SK-N-SH (cell line): ENCODE measurements at regions not wholly inside any gene's neighbourhood (a gene's known extent, or its start where the extent isn't known, plus 50 kb on each side); places are given as distances from the start of the nearest gene placed in this dataset.

Experiments used
- CTCF ChIA-PET: fragments of 300-600, 350-600 bp; formaldehyde crosslinking; extraction: SDS; loops from one replicate; lab custom pipeline; 2021; lab: Yijun Ruan, JAX
- POLR2A ChIA-PET: fragments of 350-600 bp; sonication (Branson Sonifier 250); formaldehyde crosslinking; extraction: SDS; loops from one replicate; lab custom pipeline; 2020; ENCODE audit warnings: antibody characterized with exemption, inconsistent platforms; lab: Yijun Ruan, JAX
- DNase-seq: peaks from one replicate; pipeline ENCODE4 v3.0.0; 2012
- H2AFZ ChIP-seq: fragments of 200-600 bp; sonication (generic); 2 replicates; pipeline ENCODE4 v1.8.1; 2016; ENCODE audit warnings: antibody characterized with exemption, mild to moderate bottlenecking, low read depth
- H3F3A ChIP-seq: fragments of 200-600 bp; sonication (generic); replicated peaks from 2 replicates; pipeline ENCODE3; 2016; ENCODE audit warnings: antibody characterized with exemption, mild to moderate bottlenecking; ENCODE audit not compliant: insufficient read depth
- H3K27ac ChIP-seq, 2 experiments: fragments of 200-500 bp in 1 of 2; fragments of 200-600 bp in 1 of 2; sonication (Bioruptor generic) in 1 of 2; sonication (generic), shearing (Covaris generic) in 1 of 2; 2 replicates each; pipeline versions ENCODE4 v1.5.1 to v1.6.1; 2014 to 2016; ENCODE audit warnings: low read depth in 2 of 2, inconsistent platforms in 1 of 2, low read length in 1 of 2, mild to moderate bottlenecking in 1 of 2, mixed read lengths in 1 of 2
- H3K27me3 ChIP-seq: fragments of 200-600 bp; sonication (generic), shearing (Covaris generic); 2 replicates; pipeline ENCODE4 v1.6.1; 2016; ENCODE audit warnings: mixed run types; ENCODE audit not compliant: insufficient read depth
- H3K36me3 ChIP-seq, 2 experiments: fragments of 200-500 bp in 1 of 2; fragments of 200-600 bp in 1 of 2; sonication (Bioruptor generic) in 1 of 2; sonication (generic) in 1 of 2; replicated peaks in 1 of 2; 2 replicates each; pipeline versions ENCODE3 to v1.5.1; 2014 to 2016; ENCODE audit warnings: low read length in 1 of 2, mild to moderate bottlenecking in 1 of 2; ENCODE audit not compliant: insufficient read depth in 2 of 2, control insufficient read depth in 1 of 2
- H3K4me1 ChIP-seq, 2 experiments: fragments of 200-500 bp in 1 of 2; fragments of 200-600 bp in 1 of 2; sonication (Bioruptor generic) in 1 of 2; sonication (generic), shearing (Covaris generic) in 1 of 2; 2 replicates each; pipeline versions ENCODE4 v1.5.1 to v1.6.1; 2014 to 2016; ENCODE audit warnings: low read depth in 1 of 2, low read length in 1 of 2, mixed run types in 1 of 2; ENCODE audit not compliant: insufficient read depth in 2 of 2, control insufficient read depth in 1 of 2
- H3K4me2 ChIP-seq: fragments of 200-600 bp; sonication (generic), shearing (Covaris generic); 2 replicates; pipeline ENCODE4 v1.6.1; 2017; ENCODE audit warnings: mixed run types
- H3K4me3 ChIP-seq, 2 experiments: fragments of 200-500 bp in 1 of 2; fragments of 200-600 bp in 1 of 2; sonication (Bioruptor generic) in 1 of 2; sonication (generic), shearing (Covaris generic) in 1 of 2; 2 replicates each; pipeline versions ENCODE4 v1.5.1 to v1.8.1; 2014 to 2016; ENCODE audit warnings: low read depth in 2 of 2, inconsistent platforms in 1 of 2, low read length in 1 of 2, mild to moderate bottlenecking in 1 of 2, mixed read lengths in 1 of 2, moderate library complexity in 1 of 2
- H3K79me2 ChIP-seq: fragments of 200-600 bp; sonication (generic); 2 replicates; pipeline ENCODE4 v1.8.1; 2017; ENCODE audit warnings: mild to moderate bottlenecking; ENCODE audit not compliant: insufficient read depth
- H3K9ac ChIP-seq: fragments of 200-600 bp; sonication (generic); 2 replicates; pipeline ENCODE4 v1.6.1; 2017; ENCODE audit warnings: mixed run types
- H3K9me2 ChIP-seq: fragments of 200-600 bp; sonication (generic); 2 replicates; pipeline ENCODE4 v1.6.1; 2017; ENCODE audit warnings: mixed run types
- H3K9me3 ChIP-seq: fragments of 200-600 bp; sonication (generic); 2 replicates; pipeline ENCODE4 v1.6.1; 2017; ENCODE audit warnings: mixed run types, mild to moderate bottlenecking, moderate library complexity
- H4K20me1 ChIP-seq: fragments of 200-600 bp; sonication (generic); 2 replicates; pipeline ENCODE4 v1.6.1; 2017; ENCODE audit warnings: mild to moderate bottlenecking, mixed run types; ENCODE audit not compliant: insufficient read depth
- EP300 ChIP-seq, 2 experiments: IDR thresholded peaks; 2 replicates each; pipeline versions ENCODE4 v1.4.0 to v1.6.1; 2012; ENCODE audit warnings: borderline replicate concordance in 1 of 2, low read depth in 1 of 2, low read length in 1 of 2
- FOSL2 ChIP-seq: IDR thresholded peaks from 2 replicates; pipeline ENCODE4 v1.4.0; 2012; ENCODE audit warnings: low read depth, mild to moderate bottlenecking, moderate library complexity, borderline replicate concordance
- FOXJ3 ChIP-seq: sonication (generic); formaldehyde crosslinking; IDR thresholded peaks from 2 replicates; pipeline ENCODE4 v1.5.1; 2020; ENCODE audit warnings: mild to moderate bottlenecking, missing genetic modification reagents
- JUND ChIP-seq: IDR thresholded peaks from 2 replicates; pipeline ENCODE4 v1.4.0; 2012
- MEF2A ChIP-seq: IDR thresholded peaks from 2 replicates; pipeline ENCODE4 v1.4.0; 2012; ENCODE audit warnings: low read depth, borderline replicate concordance
- NFIC ChIP-seq: IDR thresholded peaks from 2 replicates; pipeline ENCODE4 v1.4.0; 2012; ENCODE audit warnings: borderline replicate concordance
- RXRA ChIP-seq: IDR thresholded peaks from 2 replicates; pipeline ENCODE4 v1.4.0; 2012; ENCODE audit warnings: low read depth, mild to moderate bottlenecking, borderline replicate concordance
- TCF12 ChIP-seq: IDR thresholded peaks from 2 replicates; pipeline ENCODE4 v1.4.0; 2012
- TEAD4 ChIP-seq: IDR thresholded peaks from 2 replicates; pipeline ENCODE4 v1.4.0; 2012; ENCODE audit warnings: mild to moderate bottlenecking, borderline replicate concordance; ENCODE audit not compliant: insufficient read depth
- WGBS: methylation state at CpG from one replicate; pipeline ENCODE4 v1.1.6; 2017; ENCODE audit warnings: low lambda C conversion rate; 5-methylcytosine and 5-hydroxymethylcytosine counted together
- TF ChIP-seq, protein P1 (sequence below): IDR thresholded peaks from 2 replicates; pipeline ENCODE4; 2012
- TF ChIP-seq, protein P2 (sequence below): IDR thresholded peaks from 2 replicates; pipeline ENCODE4 v1.4.0; 2012; ENCODE audit warnings: low read depth, borderline replicate concordance
- TF ChIP-seq, protein P3 (sequence below): IDR thresholded peaks from 2 replicates; pipeline ENCODE4 v1.4.0; 2012; ENCODE audit warnings: low read depth

DNA sequence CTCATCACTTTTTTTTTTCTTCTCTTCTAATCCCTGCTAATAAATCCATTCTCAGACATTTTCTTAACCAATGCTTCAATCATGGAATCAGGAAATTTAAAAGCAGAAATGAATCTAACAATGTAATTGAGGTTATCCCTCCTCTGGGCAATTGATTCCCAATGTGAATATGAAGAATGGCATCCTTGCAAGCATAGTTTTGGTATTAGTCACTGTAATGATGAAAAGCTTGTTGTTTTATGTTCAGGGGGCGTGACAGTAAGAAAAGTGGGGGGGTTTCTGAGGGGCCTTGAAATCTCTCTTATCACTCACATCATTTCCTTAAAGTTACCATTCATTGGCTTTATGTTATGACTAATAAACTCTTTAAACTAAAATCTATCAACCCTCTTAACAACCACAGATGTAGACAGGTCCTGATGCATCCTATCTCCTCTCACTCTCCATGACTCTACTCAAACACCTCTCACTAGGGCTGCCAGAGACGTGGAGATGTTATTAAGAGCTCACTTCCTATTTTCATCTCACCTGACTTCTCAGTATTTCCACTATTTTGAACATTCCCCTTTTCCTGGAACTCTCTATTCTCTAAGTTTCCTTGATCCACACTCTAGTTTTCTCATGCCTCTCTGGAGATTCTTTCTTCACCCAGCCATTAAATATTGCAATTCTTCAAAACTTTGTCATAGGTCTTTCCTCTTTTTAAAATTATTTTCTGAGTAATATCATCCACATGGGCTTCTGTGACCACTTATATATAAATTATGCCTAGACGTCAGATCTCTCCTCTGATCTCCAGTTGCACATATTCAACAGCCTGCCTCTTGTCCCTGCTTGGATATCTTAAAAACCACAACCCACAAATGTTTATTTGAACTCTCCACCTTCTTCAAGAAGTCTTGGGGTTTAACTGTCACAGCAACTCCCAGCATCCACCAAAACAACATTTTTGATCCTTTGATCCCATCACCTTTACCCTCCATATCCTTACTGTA is 332.9 kb downstream of the CDH2 start (continued):
- TF ChIP-seq TCF12, result peak; percentile 73
- peak; percentile 82 for TF ChIP-seq FOSL2

- TF ChIP-seq TCF12, result peak; percentile 81
- TF ChIP-seq JUND, result peak; percentile 78
- no peak for TF ChIP-seq FOXJ3
- TF ChIP-seq FOSL2, result peak; percentile 83
- TF ChIP-seq, protein P1, sequence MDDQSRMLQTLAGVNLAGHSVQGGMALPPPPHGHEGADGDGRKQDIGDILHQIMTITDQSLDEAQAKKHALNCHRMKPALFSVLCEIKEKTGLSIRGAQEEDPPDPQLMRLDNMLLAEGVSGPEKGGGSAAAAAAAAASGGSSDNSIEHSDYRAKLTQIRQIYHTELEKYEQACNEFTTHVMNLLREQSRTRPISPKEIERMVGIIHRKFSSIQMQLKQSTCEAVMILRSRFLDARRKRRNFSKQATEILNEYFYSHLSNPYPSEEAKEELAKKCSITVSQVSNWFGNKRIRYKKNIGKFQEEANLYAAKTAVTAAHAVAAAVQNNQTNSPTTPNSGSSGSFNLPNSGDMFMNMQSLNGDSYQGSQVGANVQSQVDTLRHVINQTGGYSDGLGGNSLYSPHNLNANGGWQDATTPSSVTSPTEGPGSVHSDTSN, result peak; percentile 56; the same call in 1 of the 2 replicates
- peak; percentile 90 for TF ChIP-seq MEF2A
- peak; percentile 64; the same call in 1 of the 2 replicates for TF ChIP-seq TEAD4
- TF ChIP-seq, protein P2, sequence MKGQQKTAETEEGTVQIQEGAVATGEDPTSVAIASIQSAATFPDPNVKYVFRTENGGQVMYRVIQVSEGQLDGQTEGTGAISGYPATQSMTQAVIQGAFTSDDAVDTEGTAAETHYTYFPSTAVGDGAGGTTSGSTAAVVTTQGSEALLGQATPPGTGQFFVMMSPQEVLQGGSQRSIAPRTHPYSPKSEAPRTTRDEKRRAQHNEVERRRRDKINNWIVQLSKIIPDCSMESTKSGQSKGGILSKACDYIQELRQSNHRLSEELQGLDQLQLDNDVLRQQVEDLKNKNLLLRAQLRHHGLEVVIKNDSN, result no peak
- peak; percentile 55; the same call in 1 of the 2 replicates for TF ChIP-seq RXRA
- no peak for TF ChIP-seq NFIC
- peak in 1 of 2 experiments; percentile 44; a peak in 1 of 4 replicates for TF ChIP-seq EP300 (IDR thresholded peaks at IDR 0.05; ENCODE audit: borderline replicate concordance in 1 of 2, low read depth in 1 of 2, low read length in 1 of 2)
- TF ChIP-seq, protein P3, sequence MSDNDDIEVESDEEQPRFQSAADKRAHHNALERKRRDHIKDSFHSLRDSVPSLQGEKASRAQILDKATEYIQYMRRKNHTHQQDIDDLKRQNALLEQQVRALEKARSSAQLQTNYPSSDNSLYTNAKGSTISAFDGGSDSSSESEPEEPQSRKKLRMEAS, result 0 out of 2 replicates have a peak, but pooled peaks have one; percentile 48
- TF ChIP-seq, all 33 proteins: peak for 9
- Histone ChIP-seq H3F3A (peaks cover 10% of the 10 kb centered on the region), H4K20me1 (no peaks in the 10 kb centered on the region), H3K79me2 (no peaks in the 10 kb centered on the region), H3K4me1 (no peaks in the 10 kb centered on the region; a peak in 2 of 4 replicates), H2AFZ (no peak overlapping the region), H3K4me3 (no peak overlapping the region), H3K27me3 (no peaks in the 10 kb centered on the region), H3K36me3 (no peaks in the 10 kb centered on the region), H3K27ac (peak overlapping the region in 1 of 2 experiments; percentile 8; a peak in 1 of 4 replicates), H3K9me2 (no peaks in the 10 kb centered on the region), H3K9me3 (no peaks in the 10 kb centered on the region), H3K4me2 (no peak overlapping the region), H3K9ac (no peak overlapping the region)
- ChIA-PET POLR2A (no interaction called here), CTCF (interaction anchor here (1.2 kb wide), 1 partner anchor 89 kb away, joined by 4 read pairs; no protein-coding TSS in a partner anchor)
- 35% methylated on average over 2 of the region's 2 CpGs for WGBS
- no peak for DNase-seq
Measured at GRCh38 chr18:27839141-27839540, 337.8 kb downstream of the CDH2 start.
